CD14-positive monocyte (primary cell): ENCODE measurements at regions not wholly inside any gene's neighbourhood (a gene's known extent, or its start where the extent isn't known, plus 50 kb on each side); places are given as distances from the start of the nearest gene placed in this dataset.

Source experiments
- DNase-seq, 3 donors: peaks; one replicate each; pipeline ENCODE4 v3.0.0-alpha.2; 2011 to 2022
- H2AFZ ChIP-seq: 2 replicates; pipeline ENCODE4 v1.6.0; 2012; ENCODE audit warnings: mild to moderate bottlenecking, low read depth, low read length, inconsistent platforms; ENCODE audit not compliant: insufficient read depth, poor library complexity, severe bottlenecking
- H3K27ac ChIP-seq, 2 donors: 1 replicate in 1 of 2; 2 replicates in 1 of 2; pipeline ENCODE4 v1.5.1; 2012 to 2013; ENCODE audit warnings: low read length in 2 of 2, control low read depth in 1 of 2, inconsistent platforms in 1 of 2, low read depth in 1 of 2, mild to moderate bottlenecking in 1 of 2
- H3K27me3 ChIP-seq, 2 donors: one replicate each; pipeline versions ENCODE4 v1.6.0 to v1.6.1; 2011 to 2013; ENCODE audit warnings: low read length in 2 of 2; ENCODE audit not compliant: control insufficient read depth in 2 of 2, insufficient read depth in 2 of 2
- H3K36me3 ChIP-seq, 2 donors: replicated peaks in 1 of 2; 1 replicate in 1 of 2; 2 replicates in 1 of 2; pipeline versions ENCODE4 v1.5.1 to v1.6.1; 2012 to 2013; ENCODE audit warnings: low read length in 2 of 2, control low read depth in 1 of 2, inconsistent platforms in 1 of 2, mild to moderate bottlenecking in 1 of 2; ENCODE audit not compliant: insufficient read depth in 2 of 2, control insufficient read depth in 1 of 2
- H3K4me1 ChIP-seq, 2 donors: 1 replicate in 1 of 2; 2 replicates in 1 of 2; pipeline versions ENCODE4 v1.5.1 to v1.6.1; 2012 to 2013; ENCODE audit warnings: low read length in 2 of 2, control low read depth in 1 of 2, inconsistent platforms in 1 of 2, mild to moderate bottlenecking in 1 of 2, moderate library complexity in 1 of 2; ENCODE audit not compliant: insufficient read depth in 2 of 2, control insufficient read depth in 1 of 2
- H3K4me2 ChIP-seq: replicated peaks from 2 replicates; pipeline ENCODE3; 2012; ENCODE audit warnings: low read length, moderate library complexity, mild to moderate bottlenecking; ENCODE audit not compliant: poor library complexity, severe bottlenecking; ENCODE audit errors: extremely low read depth
- H3K4me3 ChIP-seq, 3 experiments: fragments of 200-600 bp in 1 of 3; sonication (generic) in 1 of 3; replicated peaks in 1 of 3; 1 replicate in 2 of 3; 2 replicates in 1 of 3; pipeline ENCODE4 v1.5.1; 2011 to 2013; ENCODE audit warnings: low read length in 3 of 3, mild to moderate bottlenecking in 3 of 3, control low read depth in 2 of 3, low read depth in 2 of 3, inconsistent platforms in 1 of 3, moderate library complexity in 1 of 3
- H3K79me2 ChIP-seq: 2 replicates; pipeline ENCODE4 v1.6.0; 2012; ENCODE audit warnings: mild to moderate bottlenecking, control low read depth, inconsistent platforms, low read length, moderate library complexity; ENCODE audit not compliant: insufficient read depth
- H3K9ac ChIP-seq: 2 replicates; pipeline ENCODE4 v1.6.0; 2017; ENCODE audit warnings: low read length, mild to moderate bottlenecking; ENCODE audit not compliant: insufficient read depth, poor library complexity, severe bottlenecking
- H3K9me3 ChIP-seq, 2 donors: replicated peaks in 1 of 2; 1 replicate in 1 of 2; 2 replicates in 1 of 2; pipeline versions ENCODE4 v1.5.1 to v1.6.1; 2012 to 2013; ENCODE audit warnings: low read length in 2 of 2, control low read depth in 1 of 2; ENCODE audit not compliant: control insufficient read depth in 1 of 2, insufficient read depth in 1 of 2
- H4K20me1 ChIP-seq: 2 replicates; pipeline ENCODE4 v1.6.0; 2012; ENCODE audit warnings: mild to moderate bottlenecking, low read length, control low read depth, moderate library complexity; ENCODE audit not compliant: insufficient read depth
- H3K27ac Mint-ChIP-seq, 7 donors: one replicate each; pipeline ENCODE4 v1.8.0; 2020; ENCODE audit warnings: mild to moderate bottlenecking in 7 of 7, mixed read lengths in 7 of 7, moderate library complexity in 6 of 7, inconsistent platforms in 2 of 7
- H3K27me3 Mint-ChIP-seq, 3 donors: one replicate each; pipeline ENCODE4 v1.8.0; 2021 to 2022; ENCODE audit warnings: low read depth in 3 of 3, mild to moderate bottlenecking in 3 of 3, mixed read lengths in 3 of 3, moderate library complexity in 3 of 3, inconsistent platforms in 1 of 3
- H3K36me3 Mint-ChIP-seq, 2 donors: one replicate each; pipeline ENCODE4 v1.8.0; 2020; ENCODE audit warnings: mixed read lengths in 2 of 2, inconsistent platforms in 1 of 2, mild to moderate bottlenecking in 1 of 2
- H3K4me1 Mint-ChIP-seq: one replicate; pipeline ENCODE4 v1.8.0; 2020; ENCODE audit warnings: mild to moderate bottlenecking, mixed read lengths
- H3K4me3 Mint-ChIP-seq, 2 donors: one replicate each; pipeline ENCODE4 v1.8.0; 2020; ENCODE audit warnings: mild to moderate bottlenecking in 2 of 2, mixed read lengths in 2 of 2, moderate library complexity in 1 of 2
- H3K9me3 Mint-ChIP-seq, 7 donors: one replicate each; pipeline ENCODE4 v1.8.0; 2020 to 2022; ENCODE audit warnings: mixed read lengths in 7 of 7, mild to moderate bottlenecking in 6 of 7, moderate library complexity in 6 of 7, inconsistent platforms in 2 of 7
- WGBS: methylation state at CpG from one replicate; pipeline ENCODE4 v1.1.5; 2013; ENCODE audit warnings: missing lambda C conversion rate; ENCODE audit not compliant: insufficient coverage; 5-methylcytosine and 5-hydroxymethylcytosine counted together
- intact Hi-C, 2 donors: fragments of 100-400 bp; cut with micrococcal nuclease; formaldehyde crosslinking; loops; one replicate each; pipeline versions ENCODE4 v1.15.0 to v1.15.1; 2023
- TF ChIP-seq, protein P1 (sequence below): fragments of 200-600 bp; IDR thresholded peaks from one replicate; pipeline ENCODE4 v1.8.0; 2022; ENCODE audit warnings: antibody characterized with exemption, mild to moderate bottlenecking

DNA sequence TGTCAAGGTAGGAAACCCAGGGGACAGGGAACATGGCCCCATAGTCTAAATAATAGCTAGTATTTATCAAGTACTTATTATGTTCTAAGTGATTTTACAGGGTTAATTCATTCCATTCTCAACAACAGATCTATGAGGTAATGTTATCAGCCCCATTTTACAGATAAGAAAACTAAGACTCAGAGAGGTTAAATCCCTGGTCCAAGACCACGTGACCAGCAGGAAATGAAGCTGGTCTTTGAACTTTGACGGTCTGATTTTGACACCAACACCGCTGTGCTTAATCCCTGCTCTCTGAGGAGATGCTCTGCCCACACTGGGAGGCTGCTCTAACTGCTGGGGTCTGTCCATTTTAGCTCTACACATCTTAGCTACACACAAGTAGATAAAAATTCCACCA, 253.5 kb downstream of the SPTSSA start:
- Mint-ChIP-seq H3K4me1 (no peaks in the 10 kb centered on the region), H3K27ac (no peak overlapping the region), H3K27me3 (peaks cover 13 to 18% (median 17%) of the 10 kb centered on the region in 3 donors), H3K36me3 (no peaks in the 10 kb centered on the region), H3K9me3 (peaks cover 5 to 7% (median 5%) of the 10 kb centered on the region in 7 donors), H3K4me3 (no peak overlapping the region)
- H3K4me2 ChIP-seq, result no peak overlapping the region
- H3K9ac ChIP-seq, result no peak overlapping the region
- H3K4me3 ChIP-seq, result no peak overlapping the region
- no peak overlapping the region for H2AFZ ChIP-seq
- H4K20me1 ChIP-seq, result no peaks in the 10 kb centered on the region
- 63% methylated on average over 3 of the region's 3 CpGs for WGBS
- intact Hi-C loops, result no loop called here
- peaks cover 11 to 32% of the 10 kb centered on the region in 2 donors for H3K27me3 ChIP-seq
- H3K9me3 ChIP-seq, result no peaks in the 10 kb centered on the region
- no peaks in the 10 kb centered on the region for H3K79me2 ChIP-seq
- H3K4me1 ChIP-seq, result no peaks in the 10 kb centered on the region
- TF ChIP-seq, protein P1, sequence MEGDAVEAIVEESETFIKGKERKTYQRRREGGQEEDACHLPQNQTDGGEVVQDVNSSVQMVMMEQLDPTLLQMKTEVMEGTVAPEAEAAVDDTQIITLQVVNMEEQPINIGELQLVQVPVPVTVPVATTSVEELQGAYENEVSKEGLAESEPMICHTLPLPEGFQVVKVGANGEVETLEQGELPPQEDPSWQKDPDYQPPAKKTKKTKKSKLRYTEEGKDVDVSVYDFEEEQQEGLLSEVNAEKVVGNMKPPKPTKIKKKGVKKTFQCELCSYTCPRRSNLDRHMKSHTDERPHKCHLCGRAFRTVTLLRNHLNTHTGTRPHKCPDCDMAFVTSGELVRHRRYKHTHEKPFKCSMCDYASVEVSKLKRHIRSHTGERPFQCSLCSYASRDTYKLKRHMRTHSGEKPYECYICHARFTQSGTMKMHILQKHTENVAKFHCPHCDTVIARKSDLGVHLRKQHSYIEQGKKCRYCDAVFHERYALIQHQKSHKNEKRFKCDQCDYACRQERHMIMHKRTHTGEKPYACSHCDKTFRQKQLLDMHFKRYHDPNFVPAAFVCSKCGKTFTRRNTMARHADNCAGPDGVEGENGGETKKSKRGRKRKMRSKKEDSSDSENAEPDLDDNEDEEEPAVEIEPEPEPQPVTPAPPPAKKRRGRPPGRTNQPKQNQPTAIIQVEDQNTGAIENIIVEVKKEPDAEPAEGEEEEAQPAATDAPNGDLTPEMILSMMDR, result no peak
- no peak overlapping the region for H3K27ac ChIP-seq
- no peak for DNase-seq
- H3K36me3 ChIP-seq, result no peaks in the 10 kb centered on the region

DNA sequence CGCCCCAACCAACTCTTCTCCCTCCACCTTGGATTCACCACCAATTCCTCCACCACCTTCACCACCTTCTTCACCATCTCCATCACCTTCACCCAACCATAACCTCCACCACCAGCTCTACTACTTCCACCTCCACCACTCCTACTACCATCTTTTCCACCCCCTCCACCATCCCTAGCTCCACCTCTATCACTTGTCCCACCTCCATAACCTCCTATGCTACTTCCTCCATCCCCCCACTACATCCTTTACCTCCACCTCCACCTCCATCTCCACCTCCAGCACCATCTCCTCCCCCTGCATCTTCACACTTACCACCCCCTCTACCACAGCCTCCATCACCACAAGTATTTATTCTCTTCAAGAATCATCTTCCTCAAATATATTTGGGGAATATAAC, 254.9 kb upstream of the EGLN3 start:
- intact Hi-C loops, result no loop called here
- Histone ChIP-seq H2AFZ (no peak overlapping the region), H3K4me1 (no peaks in the 10 kb centered on the region), H3K4me2 (no peak overlapping the region), H3K4me3 (no peak overlapping the region), H3K9ac (no peak overlapping the region), H3K9me3 (no peaks in the 10 kb centered on the region), H3K36me3 (no peaks in the 10 kb centered on the region), H3K79me2 (no peaks in the 10 kb centered on the region), H4K20me1 (no peaks in the 10 kb centered on the region), H3K27ac (no peak overlapping the region), H3K27me3 (peaks cover 17 to 45% of the 10 kb centered on the region in 2 donors)
- Mint-ChIP-seq H3K27me3 (peaks cover 17 to 26% (median 25%) of the 10 kb centered on the region in 3 donors), H3K36me3 (no peaks in the 10 kb centered on the region), H3K9me3 (peaks cover 5 to 7% (median 5%) of the 10 kb centered on the region in 7 donors), H3K4me3 (peak overlapping the region in 1 of 2 donors; percentile 51), H3K4me1 (peaks cover 5% of the 10 kb centered on the region), H3K27ac (no peak overlapping the region)
- WGBS, result 100% methylated on average over 1 of the region's 1 CpG
- TF ChIP-seq, protein P1, result no peak
- DNase-seq, result no peak
